ENCODE measurements at regions not wholly inside any gene's neighbourhood (a gene's known extent, or its start where the extent isn't known, plus 50 kb on each side); places are given as distances from the start of the nearest gene placed in this dataset.
A peak's percentile ranks its signal among the peaks of the same experiment; 100 is the strongest.

- Histone ChIP-seq H3K4me3 (ENCODE audit: extremely low read depth in 1 of 4, insufficient read depth in 2 of 4, low read depth in 3 of 4, low read length in 4 of 4) (no peak overlapping the region), H3K18ac (ENCODE audit: extremely low read depth, low read length) (no peak overlapping the region), H3K27ac (ENCODE audit: low read depth, low read length) (no peak overlapping the region), H2BK120ac (replicated peaks; ENCODE audit: low read depth, low read length) (no peak overlapping the region), H3K4me1 (replicated peaks in 1 of 4; ENCODE audit: control insufficient read depth in 3 of 4, insufficient read depth in 4 of 4, low read length in 3 of 4) (peaks cover 0 to 14% (median 9%) of the 10 kb centered on the region in 4 experiments; a peak in 5 of 7 replicates), H4K91ac (replicated peaks; ENCODE audit: insufficient read length, low read length) (no peak overlapping the region), H3K23ac (ENCODE audit: insufficient read length) (no peak overlapping the region), H2BK15ac (ENCODE audit: low read length) (no peak overlapping the region), H3K79me1 (ENCODE audit: low read depth, low read length) (no peaks in the 10 kb centered on the region), H3K27me3 (replicated peaks in 1 of 4; ENCODE audit: control insufficient read depth in 3 of 4, extremely low read depth in 1 of 4, insufficient read depth in 3 of 4, low read length in 3 of 4) (no peaks in the 10 kb centered on the region), H4K5ac (ENCODE audit: insufficient read length, low read depth, low read length) (no peak overlapping the region), H3K9me3 (ENCODE audit: insufficient read depth in 2 of 2, low read depth in 1 of 2, low read length in 1 of 2) (no peaks in the 10 kb centered on the region), H2AFZ (ENCODE audit: low read length) (no peak overlapping the region), H2AK5ac (ENCODE audit: low read depth, low read length) (no peak overlapping the region), H4K20me1 (replicated peaks in 1 of 2; ENCODE audit: control insufficient read depth in 1 of 2, insufficient read depth in 2 of 2, low read length in 2 of 2) (no peaks in the 10 kb centered on the region), H3K79me2 (ENCODE audit: control insufficient read depth in 1 of 2, insufficient read depth in 2 of 2, low read length in 2 of 2) (no peaks in the 10 kb centered on the region), H3K23me2 (ENCODE audit: low read depth, low read length) (no peaks in the 10 kb centered on the region), H2BK20ac (ENCODE audit: low read length) (no peak overlapping the region), H3K9ac (replicated peaks in 1 of 4; ENCODE audit: extremely low read depth in 1 of 4, low read depth in 3 of 4, low read length in 3 of 4) (no peak overlapping the region), H3K4me2 (ENCODE audit: insufficient read depth in 1 of 2, low read depth in 2 of 2, low read length in 2 of 2) (no peak overlapping the region), H3K36me3 (ENCODE audit: control insufficient read depth in 2 of 4, insufficient read depth in 4 of 4, low read length in 3 of 4) (no peaks in the 10 kb centered on the region), H3K4ac (replicated peaks; ENCODE audit: insufficient read length, low read depth, low read length) (no peak overlapping the region), H3K14ac (ENCODE audit: insufficient read length) (no peak overlapping the region), H4K8ac (ENCODE audit: extremely low read depth, insufficient read depth, low read length) (peak overlapping the region; percentile 17; the same call in 1 of the 2 replicates), H3K56ac (replicated peaks; ENCODE audit: insufficient read length, low read depth, low read length) (no peak overlapping the region), H2BK5ac (ENCODE audit: low read depth, low read length) (no peak overlapping the region), H2BK12ac (ENCODE audit: low read depth, low read length) (no peak overlapping the region)
- POLR2A ChIA-PET (ENCODE audit: partially characterized antibody): no interaction called here
- TF ChIP-seq ATF2 (IDR thresholded peaks at IDR 0.05; ENCODE audit: low read length) (no peak), ZNF274 (IDR thresholded peaks at IDR 0.05; ENCODE audit: borderline replicate concordance, extremely low read depth, low read length) (no peak), HDAC2 (IDR thresholded peaks at IDR 0.05; ENCODE audit: borderline replicate concordance in 1 of 2, low read depth in 2 of 2, low read length in 2 of 2) (no peak), CTBP2 (IDR thresholded peaks at IDR 0.05; ENCODE audit: borderline replicate concordance, insufficient read depth, insufficient read length, low read length) (no peak), CTCF (IDR thresholded peaks at IDR 0.05; ENCODE audit: control extremely low read depth in 1 of 3, insufficient read depth in 1 of 3, low read depth in 1 of 3, low read length in 3 of 3) (no peak), POLR2AphosphoS5 (IDR thresholded peaks at IDR 0.05; ENCODE audit: low read depth, low read length) (no peak), JUND (IDR thresholded peaks at IDR 0.05; ENCODE audit: low read length) (no peak)
- no peak for FAIRE-seq
- 84% methylated on average over 17 of the region's 30 CpGs; no CpG with 5 or more reads in 1 of the 2 experiments for WGBS, 2 experiments (ENCODE audit: extremely low coverage in 1 of 2, insufficient coverage in 1 of 2, insufficient read length in 1 of 2, insufficient replicate concordance in 2 of 2, low coverage in 1 of 2, low lambda C conversion rate in 2 of 2, missing lambda C conversion rate in 1 of 2)
- no peak for DNase-seq (ENCODE audit: low read depth in 1 of 2, low spot score in 2 of 2)
- CTCF ChIA-PET (ENCODE audit: partially characterized antibody): interaction anchor here (0.6 kb wide), 1 partner anchor 12 kb away, joined by 3 read pairs; no protein-coding TSS in a partner anchor
Observed at GRCh38 chr2:240289701-240290431, 145.6 kb upstream of the GPC1 start.

All from H1 (cell line).